NT2/D1 (cell line): ENCODE measurements at regions not wholly inside any gene's neighbourhood (a gene's known extent, or its start where the extent isn't known, plus 50 kb on each side); places are given as distances from the start of the nearest gene placed in this dataset.

Source experiments
- DNase-seq: peaks from one replicate; pipeline ENCODE4 v3.0.0-alpha.2; 2011; ENCODE audit warnings: low read depth, low spot score
- H3K27me3 ChIP-seq: 2 replicates; pipeline ENCODE4 v1.6.0; 2011; ENCODE audit warnings: mild to moderate bottlenecking; ENCODE audit not compliant: insufficient read length, insufficient read depth
- H3K36me3 ChIP-seq: 2 replicates; pipeline ENCODE4 v1.6.1; 2011; ENCODE audit warnings: mild to moderate bottlenecking, low read length, mixed read lengths; ENCODE audit not compliant: insufficient read depth, insufficient read length
- H3K4me1 ChIP-seq: 2 replicates; pipeline ENCODE4 v1.5.1; 2011; ENCODE audit not compliant: insufficient read depth, insufficient read length
- H3K4me3 ChIP-seq: 2 replicates; pipeline ENCODE4 v1.5.1; 2011; ENCODE audit warnings: low read depth; ENCODE audit not compliant: insufficient read length
- H3K9ac ChIP-seq: 2 replicates; pipeline ENCODE4 v1.6.0; 2011; ENCODE audit warnings: low read depth; ENCODE audit not compliant: insufficient read length
- H3K9me3 ChIP-seq: 2 replicates; pipeline ENCODE4 v1.5.1; 2011; ENCODE audit warnings: mild to moderate bottlenecking, low read length; ENCODE audit not compliant: insufficient read depth
- SUZ12 ChIP-seq: IDR thresholded peaks from 2 replicates; pipeline ENCODE4 v1.6.1; 2011; ENCODE audit not compliant: insufficient read length, insufficient read depth; ENCODE audit errors: extremely low read depth
- YY1 ChIP-seq: IDR thresholded peaks from 2 replicates; pipeline ENCODE4 v1.6.1; 2011; ENCODE audit not compliant: insufficient read length, insufficient read depth
- ZNF274 ChIP-seq: IDR thresholded peaks from 2 replicates; pipeline ENCODE4 v1.6.1; 2011; ENCODE audit warnings: mild to moderate bottlenecking, low read depth, low read length

- Histone ChIP-seq H3K9ac (no peak overlapping the region), H3K36me3 (no peaks in the 10 kb centered on the region), H3K4me1 (no peaks in the 10 kb centered on the region), H3K4me3 (no peak overlapping the region), H3K9me3 (no peaks in the 10 kb centered on the region; the same call in 1 of the 2 replicates), H3K27me3 (no peaks in the 10 kb centered on the region)
- TF ChIP-seq ZNF274 (no peak), YY1 (no peak), SUZ12 (no peak)
- DNase-seq = no peak
Observed at GRCh38 chr21:35395728-35396127, 346.6 kb upstream of the RUNX1 start.

GRCh38 chr21:35394634-35395369 lies 345.7 kb upstream of the RUNX1 start:
- Histone ChIP-seq H3K9me3 (no peaks in the 10 kb centered on the region; the same call in 1 of the 2 replicates), H3K4me1 (no peaks in the 10 kb centered on the region), H3K27me3 (no peaks in the 10 kb centered on the region), H3K36me3 (no peaks in the 10 kb centered on the region), H3K4me3 (no peak overlapping the region), H3K9ac (no peak overlapping the region)
- TF ChIP-seq YY1 = no peak
- TF ChIP-seq ZNF274 = no peak
- TF ChIP-seq SUZ12 = no peak
- no peak for DNase-seq

- no peak overlapping the region for H3K4me3 ChIP-seq
- no peaks in the 10 kb centered on the region for H3K4me1 ChIP-seq
- H3K27me3 ChIP-seq = no peaks in the 10 kb centered on the region
- DNase-seq = no peak
- no peaks in the 10 kb centered on the region for H3K36me3 ChIP-seq
- TF ChIP-seq ZNF274 = no peak
- TF ChIP-seq YY1 = no peak
- no peak for TF ChIP-seq SUZ12
- no peak overlapping the region for H3K9ac ChIP-seq
- no peaks in the 10 kb centered on the region; the same call in 1 of the 2 replicates for H3K9me3 ChIP-seq
Observed at GRCh38 chr21:35394049-35394448, 344.9 kb upstream of the RUNX1 start.

GRCh38 chr21:35390013-35390776 lies 341.1 kb upstream of the RUNX1 start:
- H3K36me3 ChIP-seq = no peaks in the 10 kb centered on the region
- H3K27me3 ChIP-seq = no peaks in the 10 kb centered on the region
- H3K4me1 ChIP-seq = no peaks in the 10 kb centered on the region
- H3K9me3 ChIP-seq = no peaks in the 10 kb centered on the region; the same call in 1 of the 2 replicates
- H3K4me3 ChIP-seq = no peak overlapping the region
- TF ChIP-seq ZNF274 (no peak), SUZ12 (no peak), YY1 (no peak)
- no peak for DNase-seq
- no peak overlapping the region for H3K9ac ChIP-seq

GRCh38 chr21:35386491-35387079 lies 337.5 kb upstream of the RUNX1 start:
- H3K27me3 ChIP-seq = no peaks in the 10 kb centered on the region
- no peaks in the 10 kb centered on the region; the same call in 1 of the 2 replicates for H3K9me3 ChIP-seq
- H3K4me3 ChIP-seq = no peak overlapping the region
- no peak for DNase-seq
- H3K9ac ChIP-seq = no peak overlapping the region
- H3K4me1 ChIP-seq = no peaks in the 10 kb centered on the region
- H3K36me3 ChIP-seq = no peaks in the 10 kb centered on the region
- TF ChIP-seq YY1 (no peak), ZNF274 (no peak), SUZ12 (no peak)

GRCh38 chr21:35384375-35384774 lies 335.3 kb upstream of the RUNX1 start:
- Histone ChIP-seq H3K4me3 (no peak overlapping the region), H3K9ac (no peak overlapping the region), H3K27me3 (no peaks in the 10 kb centered on the region), H3K4me1 (no peaks in the 10 kb centered on the region), H3K36me3 (no peaks in the 10 kb centered on the region), H3K9me3 (no peaks in the 10 kb centered on the region)
- DNase-seq = no peak
- no peak for TF ChIP-seq ZNF274
- TF ChIP-seq YY1 = no peak
- TF ChIP-seq SUZ12 = no peak

- TF ChIP-seq SUZ12 (no peak), ZNF274 (no peak), YY1 (no peak)
- Histone ChIP-seq H3K9ac (no peak overlapping the region), H3K9me3 (no peaks in the 10 kb centered on the region), H3K4me1 (no peaks in the 10 kb centered on the region), H3K4me3 (no peak overlapping the region), H3K36me3 (no peaks in the 10 kb centered on the region), H3K27me3 (no peaks in the 10 kb centered on the region)
- DNase-seq = no peak
Observed at GRCh38 chr21:35382696-35383095, 333.6 kb upstream of the RUNX1 start.
